A549 (cell line): ENCODE measurements at regions not wholly inside any gene's neighbourhood (a gene's known extent, or its start where the extent isn't known, plus 50 kb on each side); places are given as distances from the start of the nearest gene placed in this dataset.
A peak's percentile ranks its signal among the peaks of the same experiment; 100 is the strongest.

Source experiments
- ATAC-seq, 2 experiments: fragments of 200-7000 bp in 1 of 2; fragments of >200 bp in 1 of 2; cut with Nextera tagmentation in 1 of 2; cut with Tn5 transposase in 1 of 2; 3 replicates each; pipeline versions ENCODE4 v1.8.0 to v1.9.1; 2018 to 2020; ENCODE audit warnings: mild to moderate bottlenecking in 1 of 2, moderate library complexity in 1 of 2
- CTCF ChIA-PET: fragments of 300-600 bp; sonication (Branson Sonifier 250); formaldehyde crosslinking; extraction: SDS; loops from one replicate; lab custom pipeline; 2021; ENCODE audit warnings: antibody characterized with exemption, inconsistent platforms; lab: Yijun Ruan, JAX
- POLR2A ChIA-PET: fragments of 350-600 bp; formaldehyde crosslinking; extraction: SDS; loops from one replicate; lab custom pipeline; 2021; ENCODE audit warnings: antibody characterized with exemption, inconsistent platforms; lab: Yijun Ruan, JAX
- DNase-seq, 2 experiments: peaks; one replicate each; pipeline versions ENCODE4 v3.0.0 to v3.0.0-alpha.2; 2011 to 2016; ENCODE audit warnings: low read depth in 1 of 2, low spot score in 1 of 2
- FAIRE-seq: peaks from 2 replicates; lab custom pipeline; 2011; peaks lifted over from hg19 to GRCh38; lab: Jason Lieb, UNC
- H3K27ac ChIP-seq, 2 experiments: fragments of >200 bp; sonication (Bioruptor Twin); formaldehyde crosslinking; 3 replicates each; pipeline ENCODE4 v1.5.1; 2016 to 2017
- H3K4me1 ChIP-seq: fragments of >200 bp; sonication (Bioruptor Twin); formaldehyde crosslinking; 3 replicates; pipeline ENCODE4 v1.6.1; 2016
- H3K4me2 ChIP-seq: fragments of >200 bp; sonication (Bioruptor Twin); formaldehyde crosslinking; 3 replicates; pipeline ENCODE4 v1.6.1; 2016
- H3K4me3 ChIP-seq: fragments of >200 bp; sonication (Bioruptor Twin); formaldehyde crosslinking; 3 replicates; pipeline ENCODE4 v1.5.1; 2016
- H3K9me3 ChIP-seq: fragments of >200 bp; sonication (Bioruptor Twin); formaldehyde crosslinking; 3 replicates; pipeline ENCODE4 v1.6.1; 2016
- BHLHE40 ChIP-seq: IDR thresholded peaks from 2 replicates; pipeline ENCODE4 v1.6.1; 2012; ENCODE audit warnings: low read depth, low read length, inconsistent platforms
- CBX2 ChIP-seq: fragments of 200-600 bp; sonication (generic); IDR thresholded peaks from 2 replicates; pipeline ENCODE4 v1.6.1; 2016; ENCODE audit warnings: low read depth, mild to moderate bottlenecking, borderline replicate concordance
- CBX8 ChIP-seq: fragments of 200-600 bp; sonication (generic); IDR thresholded peaks from 2 replicates; pipeline ENCODE4 v1.6.1; 2016
- E2F6 ChIP-seq: IDR thresholded peaks from 2 replicates; pipeline ENCODE4 v1.6.1; 2012; ENCODE audit warnings: low read depth, borderline replicate concordance
- ELK1 ChIP-seq: fragments of 150-350 bp; IDR thresholded peaks from 2 replicates; pipeline ENCODE4 v1.6.1; 2014; ENCODE audit warnings: low read depth, mild to moderate bottlenecking, low read length
- EP300 ChIP-seq, 2 experiments: fragments of >200 bp; sonication (Bioruptor Twin); formaldehyde crosslinking; IDR thresholded peaks; 2 replicates in 1 of 2; 3 replicates in 1 of 2; pipeline ENCODE4 v1.6.1; 2016 to 2017
- FOXS1 ChIP-seq: fragments of 250-450 bp; sonication (Bioruptor Pico); IDR thresholded peaks from 2 replicates; pipeline ENCODE4 v1.5.0; 2020; ENCODE audit warnings: mild to moderate bottlenecking, moderate library complexity
- HDAC2 ChIP-seq: fragments of 200-600 bp; sonication (generic); IDR thresholded peaks from 2 replicates; pipeline ENCODE4 v1.6.1; 2016
- HES2 ChIP-seq: fragments of >200 bp; sonication (Bioruptor Twin); formaldehyde crosslinking; IDR thresholded peaks from 2 replicates; pipeline ENCODE4 v1.6.1; 2016
- HEYL ChIP-seq: fragments of 250-450 bp; sonication (Bioruptor Pico); IDR thresholded peaks from 2 replicates; pipeline ENCODE4 v1.8.0; 2021; ENCODE audit warnings: mild to moderate bottlenecking, moderate library complexity
- HOXB13 ChIP-seq: fragments of 250-450 bp; sonication (Bioruptor Pico); IDR thresholded peaks from 2 replicates; pipeline ENCODE4 v1.5.0; 2020; ENCODE audit warnings: low read depth, mild to moderate bottlenecking, moderate library complexity
- HOXB5 ChIP-seq: fragments of 250-450 bp; sonication (Bioruptor Pico); IDR thresholded peaks from 2 replicates; pipeline ENCODE4 v1.5.0; 2020; ENCODE audit warnings: mild to moderate bottlenecking, moderate library complexity
- JUN ChIP-seq, 2 experiments: fragments of >200 bp; sonication (Bioruptor Twin); formaldehyde crosslinking; IDR thresholded peaks; 2 replicates in 1 of 2; 3 replicates in 1 of 2; pipeline ENCODE4 v1.6.1; 2016 to 2017
- KDM1A ChIP-seq: fragments of 200-600 bp; sonication (generic); IDR thresholded peaks from 2 replicates; pipeline ENCODE4 v1.6.1; 2016; ENCODE audit warnings: low read depth, mild to moderate bottlenecking
- MAFK ChIP-seq: fragments of 450-650 bp; IDR thresholded peaks from 2 replicates; pipeline ENCODE4 v1.6.1; 2014; ENCODE audit not compliant: partially characterized antibody
- MAX ChIP-seq: IDR thresholded peaks from 2 replicates; pipeline ENCODE4 v1.6.1; 2012
- MYC ChIP-seq: IDR thresholded peaks from 2 replicates; pipeline ENCODE4 v1.6.1; 2012; ENCODE audit warnings: mild to moderate bottlenecking, inconsistent platforms, low read length, improper control_type of control experiment, borderline replicate concordance
- NFE2L2 ChIP-seq: fragments of 150-350 bp; conservative IDR thresholded peaks from 2 replicates; pipeline ENCODE4 v1.6.1; 2014; ENCODE audit warnings: low read length
- PBX3 ChIP-seq: IDR thresholded peaks from 2 replicates; pipeline ENCODE4 v1.6.1; 2012
- POLR2A ChIP-seq: IDR thresholded peaks from 2 replicates; pipeline ENCODE4 v1.6.1; 2012; ENCODE audit warnings: mild to moderate bottlenecking, low read length
- RAD21 ChIP-seq, 2 experiments: fragments of >200 bp in 1 of 2; sonication (Bioruptor Twin) in 1 of 2; formaldehyde crosslinking in 1 of 2; IDR thresholded peaks in 1 of 2; conservative IDR thresholded peaks in 1 of 2; 2 replicates in 1 of 2; 3 replicates in 1 of 2; pipeline ENCODE4 v1.6.1; 2012 to 2018; ENCODE audit warnings: inconsistent platforms in 1 of 2
- RCOR1 ChIP-seq: fragments of 150-350 bp; IDR thresholded peaks from 2 replicates; pipeline ENCODE4 v1.6.1; 2014; ENCODE audit warnings: antibody characterized with exemption, low read length, low read depth
- REST ChIP-seq: fragments of 200-600 bp; sonication (generic); IDR thresholded peaks from 2 replicates; pipeline ENCODE4 v1.6.1; 2016; ENCODE audit warnings: antibody characterized with exemption, mild to moderate bottlenecking, moderate library complexity
- SMC3 ChIP-seq: fragments of >200 bp; sonication (Bioruptor Twin); formaldehyde crosslinking; IDR thresholded peaks from 3 replicates; pipeline ENCODE4 v1.6.1; 2018; ENCODE audit warnings: inconsistent platforms
- WGBS: methylation state at CpG from one replicate; pipeline ENCODE4 v1.1.6; 2017; ENCODE audit errors: missing lambda C conversion rate; 5-methylcytosine and 5-hydroxymethylcytosine counted together

- FAIRE-seq (no peak), DNase-seq (no peak)
- H3K4me2 ChIP-seq: no peak overlapping the region
Observed at GRCh38 chr13:63420685-63421084, 2005.0 kb upstream of the PCDH20 start.

GRCh38 chr13:63414247-63414646 is 1998.6 kb upstream of the PCDH20 start:
- Histone ChIP-seq H3K4me2 (no peak overlapping the region), H3K4me1 (no peaks in the 10 kb centered on the region), H3K27ac (no peak overlapping the region)
- FAIRE-seq (no peak), ATAC-seq (no peak), DNase-seq (no peak)
- WGBS: 71% methylated on average over 2 of the region's 2 CpGs
- ChIA-PET POLR2A (no interaction called here), CTCF (no interaction called here)
- no peak for TF ChIP-seq HDAC2
- TF ChIP-seq MAFK: peak; percentile 60
- TF ChIP-seq, all 56 proteins: peak for 1
- Histone ChIP-seq H3K9me3 (no peaks in the 10 kb centered on the region), H3K4me3 (no peak overlapping the region)

More at GRCh38 chr13:63420685-63421084, 2005.0 kb upstream of the PCDH20 start:
- TF ChIP-seq FOXS1 (CRISPR knock-in tag) (no peak), ELK1 (no peak), HOXB5 (CRISPR knock-in tag) (no peak), RCOR1 (no peak), EP300 (IDR thresholded peaks at IDR 0.05) (no peak), KDM1A (no peak), BHLHE40 (no peak), SMC3 (no peak), MYC (no peak), CBX8 (no peak), MAX (no peak), E2F6 (no peak), HES2 (no peak)
- Histone ChIP-seq H3K4me3 (no peak overlapping the region), H3K9me3 (no peaks in the 10 kb centered on the region), H3K4me1 (no peaks in the 10 kb centered on the region), H3K27ac (no peak overlapping the region)
- CTCF ChIA-PET: no interaction called here
- ATAC-seq: no peak
- POLR2A ChIA-PET: no interaction called here

- no peak for TF ChIP-seq POLR2A
- TF ChIP-seq, all 56 proteins: peak for 0
- ChIA-PET POLR2A (no interaction called here), CTCF (no interaction called here)
- no peak for ATAC-seq
- DNase-seq: no peak
- H3K4me1 ChIP-seq: no peaks in the 10 kb centered on the region
- WGBS: 47% methylated on average over 7 of the region's 7 CpGs
- peak overlapping the region; percentile 65 for H3K4me2 ChIP-seq
- H3K9me3 ChIP-seq: no peaks in the 10 kb centered on the region
- no peak overlapping the region for H3K27ac ChIP-seq
- FAIRE-seq: no peak
- no peak overlapping the region for H3K4me3 ChIP-seq
Observed at GRCh38 chr13:63409791-63410351, 1994.2 kb upstream of the PCDH20 start.

- no peak overlapping the region for H3K4me2 ChIP-seq
- H3K4me1 ChIP-seq: no peaks in the 10 kb centered on the region
- FAIRE-seq: no peak
- ChIA-PET CTCF (no interaction called here), POLR2A (no interaction called here)
- WGBS: 53% methylated on average over 4 of the region's 4 CpGs
- no peaks in the 10 kb centered on the region for H3K9me3 ChIP-seq
- no peak for ATAC-seq
- H3K27ac ChIP-seq: no peak overlapping the region
- DNase-seq: no peak
- H3K4me3 ChIP-seq: no peak overlapping the region
- TF ChIP-seq JUN (IDR thresholded peaks at IDR 0.05) (no peak), REST (no peak), HEYL (CRISPR knock-in tag) (no peak), MYC (no peak), HOXB13 (CRISPR knock-in tag) (no peak), CBX2 (no peak), NFE2L2 (no peak), RCOR1 (no peak), RAD21 (conservative IDR thresholded peaks at IDR 0.05 in 1 of 2, IDR thresholded peaks at IDR 0.05 in 1 of 2) (no peak), POLR2A (no peak), PBX3 (no peak)
Observed at GRCh38 chr13:63408331-63409189, 1992.9 kb upstream of the PCDH20 start.
